ENCODE measurements at regions not wholly inside any gene's neighbourhood (a gene's known extent, or its start where the extent isn't known, plus 50 kb on each side); places are given as distances from the start of the nearest gene placed in this dataset.

DNA sequence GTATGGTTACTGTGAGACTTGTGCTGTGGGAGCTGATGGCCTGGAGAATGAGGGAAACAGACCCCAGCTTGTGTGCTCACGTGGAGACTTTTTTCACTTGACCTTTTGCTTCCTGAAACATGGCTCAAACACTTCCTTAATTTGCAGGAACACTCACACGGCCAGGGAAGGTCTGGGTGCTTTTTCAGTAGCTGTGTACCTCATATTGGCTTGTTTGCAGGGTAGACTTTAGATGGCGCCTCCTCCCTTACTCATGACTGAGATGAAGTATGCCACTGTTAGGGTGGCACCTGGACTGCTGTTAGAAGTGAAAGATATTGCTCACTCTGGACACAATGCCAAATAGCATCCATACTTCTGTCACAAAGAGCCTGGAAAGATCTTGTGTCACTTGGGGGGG lies 75.7 kb upstream of the WDR1 start:
- no peak overlapping the region for H2BK5ac ChIP-seq (ENCODE audit: low read depth, low read length, poor library complexity, severe bottlenecking)
- no peak overlapping the region for H3K4me3 ChIP-seq (ENCODE audit: insufficient read depth, low read depth, low read length)
- no peak overlapping the region for H3K9ac ChIP-seq (ENCODE audit: low read depth, low read length)
- H3K4me2 ChIP-seq (ENCODE audit: low read depth, low read length), result no peak overlapping the region
- intact Hi-C loops (cut with micrococcal nuclease), result no loop called here
- H3K27ac ChIP-seq (ENCODE audit: insufficient read depth, low read length), result no peak overlapping the region
- no peaks in the 10 kb centered on the region for H3K36me3 ChIP-seq (ENCODE audit: control insufficient read depth, insufficient read depth, low read length)
- ChIA-PET POLR2A (ENCODE audit: unreplicated experiment) (no interaction called here), CTCF (no interaction called here)
- no peak overlapping the region for H2BK120ac ChIP-seq (ENCODE audit: low read depth, low read length)
- H3K14ac ChIP-seq (replicated peaks; ENCODE audit: low read depth, low read length), result no peak overlapping the region
- H2AFZ ChIP-seq (replicated peaks; ENCODE audit: low read length, poor library complexity), result no peak overlapping the region
- no peak overlapping the region for H4K5ac ChIP-seq (ENCODE audit: low read depth, low read length)
- no peak for TF ChIP-seq BHLHE40 (IDR thresholded peaks at IDR 0.05; ENCODE audit: low read depth, low read length)
- TF ChIP-seq MAFK (IDR thresholded peaks at IDR 0.05; ENCODE audit: low read depth, low read length), result no peak
- no peak for TF ChIP-seq RCOR1 (IDR thresholded peaks at IDR 0.05; ENCODE audit: insufficient replicate concordance, low read length)
- TF ChIP-seq, protein P1, sequence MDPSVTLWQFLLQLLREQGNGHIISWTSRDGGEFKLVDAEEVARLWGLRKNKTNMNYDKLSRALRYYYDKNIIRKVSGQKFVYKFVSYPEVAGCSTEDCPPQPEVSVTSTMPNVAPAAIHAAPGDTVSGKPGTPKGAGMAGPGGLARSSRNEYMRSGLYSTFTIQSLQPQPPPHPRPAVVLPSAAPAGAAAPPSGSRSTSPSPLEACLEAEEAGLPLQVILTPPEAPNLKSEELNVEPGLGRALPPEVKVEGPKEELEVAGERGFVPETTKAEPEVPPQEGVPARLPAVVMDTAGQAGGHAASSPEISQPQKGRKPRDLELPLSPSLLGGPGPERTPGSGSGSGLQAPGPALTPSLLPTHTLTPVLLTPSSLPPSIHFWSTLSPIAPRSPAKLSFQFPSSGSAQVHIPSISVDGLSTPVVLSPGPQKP (IDR thresholded peaks at IDR 0.05; ENCODE audit: borderline replicate concordance, low read depth, low read length), result no peak
- TF ChIP-seq MXI1 (IDR thresholded peaks at IDR 0.05; ENCODE audit: borderline replicate concordance, low read depth, low read length), result no peak
- no peak for TF ChIP-seq POLR2A (IDR thresholded peaks at IDR 0.05; ENCODE audit: low read depth, low read length)
- TF ChIP-seq, protein P2, sequence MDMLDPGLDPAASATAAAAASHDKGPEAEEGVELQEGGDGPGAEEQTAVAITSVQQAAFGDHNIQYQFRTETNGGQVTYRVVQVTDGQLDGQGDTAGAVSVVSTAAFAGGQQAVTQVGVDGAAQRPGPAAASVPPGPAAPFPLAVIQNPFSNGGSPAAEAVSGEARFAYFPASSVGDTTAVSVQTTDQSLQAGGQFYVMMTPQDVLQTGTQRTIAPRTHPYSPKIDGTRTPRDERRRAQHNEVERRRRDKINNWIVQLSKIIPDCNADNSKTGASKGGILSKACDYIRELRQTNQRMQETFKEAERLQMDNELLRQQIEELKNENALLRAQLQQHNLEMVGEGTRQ (IDR thresholded peaks at IDR 0.05; ENCODE audit: low read depth, low read length), result no peak
- TF ChIP-seq CEBPB (IDR thresholded peaks at IDR 0.05; ENCODE audit: low read depth, low read length), result no peak
- TF ChIP-seq, protein P3, sequence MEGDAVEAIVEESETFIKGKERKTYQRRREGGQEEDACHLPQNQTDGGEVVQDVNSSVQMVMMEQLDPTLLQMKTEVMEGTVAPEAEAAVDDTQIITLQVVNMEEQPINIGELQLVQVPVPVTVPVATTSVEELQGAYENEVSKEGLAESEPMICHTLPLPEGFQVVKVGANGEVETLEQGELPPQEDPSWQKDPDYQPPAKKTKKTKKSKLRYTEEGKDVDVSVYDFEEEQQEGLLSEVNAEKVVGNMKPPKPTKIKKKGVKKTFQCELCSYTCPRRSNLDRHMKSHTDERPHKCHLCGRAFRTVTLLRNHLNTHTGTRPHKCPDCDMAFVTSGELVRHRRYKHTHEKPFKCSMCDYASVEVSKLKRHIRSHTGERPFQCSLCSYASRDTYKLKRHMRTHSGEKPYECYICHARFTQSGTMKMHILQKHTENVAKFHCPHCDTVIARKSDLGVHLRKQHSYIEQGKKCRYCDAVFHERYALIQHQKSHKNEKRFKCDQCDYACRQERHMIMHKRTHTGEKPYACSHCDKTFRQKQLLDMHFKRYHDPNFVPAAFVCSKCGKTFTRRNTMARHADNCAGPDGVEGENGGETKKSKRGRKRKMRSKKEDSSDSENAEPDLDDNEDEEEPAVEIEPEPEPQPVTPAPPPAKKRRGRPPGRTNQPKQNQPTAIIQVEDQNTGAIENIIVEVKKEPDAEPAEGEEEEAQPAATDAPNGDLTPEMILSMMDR (conservative IDR thresholded peaks at IDR 0.05; ENCODE audit: low read depth, low read length), result no peak
- no peak for TF ChIP-seq FOS (IDR thresholded peaks at IDR 0.05; ENCODE audit: low read depth, low read length)
- no peak for TF ChIP-seq RFX5 (IDR thresholded peaks at IDR 0.05; ENCODE audit: low read depth, low read length)
- TF ChIP-seq SMC3 (IDR thresholded peaks at IDR 0.05; ENCODE audit: low read depth, low read length), result no peak
- no peak for TF ChIP-seq CHD1 (IDR thresholded peaks at IDR 0.05; ENCODE audit: low read depth, low read length)
- no peaks in the 10 kb centered on the region for H4K20me1 ChIP-seq (ENCODE audit: insufficient read depth, low read length)
- no peak overlapping the region for H3K56ac ChIP-seq (ENCODE audit: extremely low read depth, insufficient read depth, low read length)
- H3K4me1 ChIP-seq (ENCODE audit: control insufficient read depth, insufficient read depth, low read length), result no peaks in the 10 kb centered on the region
- H3K18ac ChIP-seq (ENCODE audit: low read depth, low read length), result no peak overlapping the region
- no peaks in the 10 kb centered on the region for H3K9me3 ChIP-seq (ENCODE audit: control insufficient read depth, insufficient read depth, low read length)
- no peak overlapping the region for H2BK20ac ChIP-seq (ENCODE audit: low read depth, low read length)
- DNase-seq (no peak), ATAC-seq (ENCODE audit: low read depth) (no peak)
- H4K8ac ChIP-seq (ENCODE audit: low read depth in 2 of 2, low read length in 2 of 2), result no peak overlapping the region
- H3K4ac ChIP-seq (ENCODE audit: low read depth, low read length), result no peak overlapping the region
- no TSS peak for BruUV-seq (replicated peaks)
- H2AK9ac ChIP-seq (replicated peaks; ENCODE audit: low read depth, low read length, poor library complexity), result no peak overlapping the region
- H3K79me1 ChIP-seq (ENCODE audit: low read depth in 1 of 2, low read length in 2 of 2), result no peaks in the 10 kb centered on the region
- H2AK5ac ChIP-seq (ENCODE audit: low read depth, low read length), result no peak overlapping the region
- no peak overlapping the region for H2BK15ac ChIP-seq (ENCODE audit: low read depth, low read length)
- no peaks in the 10 kb centered on the region for H3K27me3 ChIP-seq (ENCODE audit: control insufficient read depth, insufficient read depth, low read length)
- no peak overlapping the region for H3K23ac ChIP-seq (ENCODE audit: low read depth, low read length)
- H3K9me1 ChIP-seq (ENCODE audit: insufficient read depth, low read length), result no peaks in the 10 kb centered on the region
- no CpG with 5 or more reads among the region's 3 CpGs for WGBS, 2 experiments (ENCODE audit: extremely low coverage in 2 of 2, insufficient read length in 1 of 2)
- in situ Hi-C loops (cut with MboI; ENCODE audit: low sequenced_read_pairs), result loop anchor here (25.0 kb wide), 1 partner anchor 105 kb away; no protein-coding TSS in a partner anchor
- dilution Hi-C loops (cut with HindIII; ENCODE audit: low sequenced_read_pairs, unreplicated experiment), result no loop called here
- no peak overlapping the region for H4K91ac ChIP-seq (ENCODE audit: insufficient read depth, low read depth, low read length)
